Endothelial cell of umbilical vein (primary cell): ENCODE measurements at regions not wholly inside any gene's neighbourhood (a gene's known extent, or its start where the extent isn't known, plus 50 kb on each side); places are given as distances from the start of the nearest gene placed in this dataset.

Source experiments
- BruUV-seq: library from RNA; stranded (reverse); fragments of 400-500 nt; replicated peaks from 2 replicates; lab custom pipeline; 2021; lab: Mats Ljungman, UMichigan
- CTCF ChIA-PET: fragments of 300-600, 350-600 bp; sonication (Branson Sonifier 250); formaldehyde crosslinking; loops from one replicate; lab custom pipeline; 2021; ENCODE audit warnings: antibody characterized with exemption, inconsistent platforms; lab: Charles Lee
- POLR2A ChIA-PET: fragments of 300-600, 350-600 bp; sonication (Branson Sonifier 250); formaldehyde crosslinking; loops from one replicate; lab custom pipeline; 2021; ENCODE audit warnings: antibody characterized with exemption, inconsistent platforms; lab: Charles Lee
- DNase-seq: peaks from one replicate; pipeline ENCODE4 v3.0.0-alpha.2; 2011; ENCODE audit warnings: low read depth, low spot score
- FAIRE-seq: peaks from 2 replicates; lab custom pipeline; 2011; peaks lifted over from hg19 to GRCh38; lab: Jason Lieb, UNC
- H2AFZ ChIP-seq: 2 replicates; pipeline ENCODE4 v1.6.0; 2012; ENCODE audit warnings: low read depth, low read length, control low read depth, inconsistent platforms
- H3K27ac ChIP-seq: 2 replicates; pipeline ENCODE4 v1.5.1; 2011; ENCODE audit warnings: low read depth, mild to moderate bottlenecking, control low read depth, low read length, moderate library complexity; ENCODE audit not compliant: insufficient read depth
- H3K27me3 ChIP-seq, 2 experiments: 2 replicates each; pipeline versions ENCODE4 v1.6.0 to v1.6.1; 2011; ENCODE audit warnings: low read length in 2 of 2, mixed read lengths in 1 of 2; ENCODE audit not compliant: control insufficient read depth in 2 of 2, insufficient read depth in 2 of 2
- H3K36me3 ChIP-seq, 2 experiments: 2 replicates in 1 of 2; 3 replicates in 1 of 2; pipeline ENCODE4 v1.5.1; 2011; ENCODE audit warnings: low read length in 2 of 2, mild to moderate bottlenecking in 1 of 2, moderate library complexity in 1 of 2; ENCODE audit not compliant: control insufficient read depth in 2 of 2, insufficient read depth in 2 of 2; ENCODE audit errors: extremely low read depth in 1 of 2
- H3K4me1 ChIP-seq: 3 replicates; pipeline ENCODE4 v1.5.1; 2011; ENCODE audit warnings: mild to moderate bottlenecking, low read length; ENCODE audit not compliant: control insufficient read depth, insufficient read depth; ENCODE audit errors: extremely low read depth
- H3K4me2 ChIP-seq: 2 replicates; pipeline ENCODE4 v1.6.1; 2011; ENCODE audit warnings: low read length, control low read depth, mixed read lengths; ENCODE audit not compliant: insufficient read depth
- H3K4me3 ChIP-seq, 3 experiments: fragments of 200-600 bp in 1 of 3; sonication (generic), shearing (Covaris generic) in 1 of 3; replicated peaks in 1 of 3; 2 replicates each; pipeline ENCODE4 v1.5.1; 2011 to 2016; ENCODE audit warnings: control low read depth in 3 of 3, low read length in 3 of 3, mild to moderate bottlenecking in 2 of 3, inconsistent platforms in 1 of 3, low read depth in 1 of 3, moderate library complexity in 1 of 3; ENCODE audit not compliant: insufficient read depth in 1 of 3
- H3K79me2 ChIP-seq: 2 replicates; pipeline ENCODE4 v1.6.0; 2012; ENCODE audit warnings: low read length, inconsistent platforms; ENCODE audit not compliant: control insufficient read depth, insufficient read depth
- H3K9ac ChIP-seq: replicated peaks from 2 replicates; pipeline ENCODE3; 2011; ENCODE audit warnings: low read length, control low read depth; ENCODE audit not compliant: insufficient read depth; ENCODE audit errors: extremely low read depth
- H3K9me1 ChIP-seq: replicated peaks from 3 replicates; pipeline ENCODE4 v1.6.0; 2011; ENCODE audit warnings: mild to moderate bottlenecking, low read length; ENCODE audit not compliant: control insufficient read depth, insufficient read depth; ENCODE audit errors: extremely low read depth
- H3K9me3 ChIP-seq: replicated peaks from 2 replicates; pipeline ENCODE4 v1.5.1; 2012; ENCODE audit warnings: low read length, inconsistent platforms; ENCODE audit not compliant: control insufficient read depth, insufficient read depth
- H4K20me1 ChIP-seq: replicated peaks from 2 replicates; pipeline ENCODE3; 2011; ENCODE audit warnings: mild to moderate bottlenecking, low read length; ENCODE audit not compliant: control insufficient read depth, insufficient read depth; ENCODE audit errors: extremely low read depth
- CTCF ChIP-seq, 2 donors: IDR thresholded peaks; 1 replicate in 1 of 2; 2 replicates in 1 of 2; pipeline ENCODE4 v1.5.1; 2011; ENCODE audit warnings: low read length in 2 of 2, mild to moderate bottlenecking in 2 of 2, moderate library complexity in 2 of 2, control low read depth in 1 of 2, inconsistent platforms in 1 of 2, low read depth in 1 of 2; ENCODE audit not compliant: insufficient read depth in 1 of 2; ENCODE audit errors: extremely low read depth in 1 of 2
- EZH2 ChIP-seq: IDR thresholded peaks from 2 replicates; pipeline ENCODE4 v1.6.1; 2012; ENCODE audit warnings: borderline replicate concordance, low read depth, mild to moderate bottlenecking, moderate library complexity, low read length, inconsistent platforms; ENCODE audit not compliant: severe bottlenecking
- FOS ChIP-seq: IDR thresholded peaks from 2 replicates; pipeline ENCODE4 v1.6.1; 2011; ENCODE audit warnings: mild to moderate bottlenecking, low read length, moderate library complexity, borderline replicate concordance; ENCODE audit not compliant: insufficient read depth
- JUN ChIP-seq: IDR thresholded peaks from 2 replicates; pipeline ENCODE4 v1.6.1; 2011; ENCODE audit warnings: borderline replicate concordance, low read depth; ENCODE audit not compliant: insufficient read length, insufficient read depth
- MAX ChIP-seq: IDR thresholded peaks from 2 replicates; pipeline ENCODE4 v1.6.1; 2011; ENCODE audit not compliant: insufficient read depth, insufficient read length
- MYC ChIP-seq: IDR thresholded peaks from one replicate; pipeline ENCODE4 v1.6.1; 2011; ENCODE audit warnings: mild to moderate bottlenecking, low read depth, low read length
- POLR2AphosphoS5 ChIP-seq: IDR thresholded peaks from 2 replicates; pipeline ENCODE4 v1.6.1; 2012; ENCODE audit warnings: low read depth, mild to moderate bottlenecking, control low read depth, low read length, moderate library complexity; ENCODE audit not compliant: insufficient read depth
- dilution Hi-C: fragments of 300-500 bp; cut with MboI; formaldehyde crosslinking; loops from one replicate; pipeline ENCODE4 v1.15.0; 2019; ENCODE audit warnings: low sequenced_read_pairs; ENCODE audit not compliant: extremely low pct_ligation_motif_present
- intact Hi-C: fragments of 100-400 bp; cut with micrococcal nuclease; formaldehyde crosslinking; loops from one replicate; pipeline ENCODE4 v1.10.0; 2022

DNA sequence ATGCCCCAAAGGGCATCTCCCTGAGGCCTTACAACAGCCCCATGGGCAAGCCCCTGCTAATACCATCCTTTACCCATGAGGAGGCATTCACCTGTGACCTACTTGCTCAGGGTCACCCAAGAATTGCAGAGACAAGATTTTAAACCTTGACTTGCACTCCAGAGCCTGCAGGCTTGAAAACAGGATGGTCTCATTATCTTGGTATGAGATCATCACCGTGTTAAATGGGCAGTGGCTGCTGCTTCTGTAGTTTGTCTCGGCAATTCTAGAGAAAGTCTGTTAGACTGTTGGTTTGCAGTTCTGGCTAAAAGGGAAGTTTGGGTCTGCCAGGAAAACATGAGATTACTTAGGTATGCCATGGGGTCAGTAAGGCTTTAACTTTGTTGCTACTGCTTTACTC, 698.9 kb downstream of the GALR1 start:
- H3K36me3 ChIP-seq: no peaks in the 10 kb centered on the region
- DNase-seq (no peak), FAIRE-seq (no peak)
- H3K27ac ChIP-seq: no peak overlapping the region
- CTCF ChIA-PET: no interaction called here
- peaks cover 4% of the 10 kb centered on the region for H3K9me3 ChIP-seq
- no peaks in the 10 kb centered on the region for H3K27me3 ChIP-seq
- no peaks in the 10 kb centered on the region for H3K79me2 ChIP-seq
- dilution Hi-C loops (no loop called here), intact Hi-C loops (no loop called here)
- BruUV-seq: no TSS peak
- no peak overlapping the region for H3K4me3 ChIP-seq
- no peaks in the 10 kb centered on the region for H3K4me1 ChIP-seq
- POLR2A ChIA-PET: no interaction called here
- H4K20me1 ChIP-seq: no peaks in the 10 kb centered on the region
- TF ChIP-seq POLR2AphosphoS5 (no peak), MYC (no peak)
- H3K9ac ChIP-seq: no peak overlapping the region
- no peak overlapping the region for H3K4me2 ChIP-seq
- no peaks in the 10 kb centered on the region for H3K9me1 ChIP-seq
- H2AFZ ChIP-seq: no peak overlapping the region

GRCh38 chr18:77949355-77949973, 699.8 kb downstream of the GALR1 start:
- no TSS peak for BruUV-seq
- H3K9me1 ChIP-seq: no peaks in the 10 kb centered on the region
- peaks cover 4% of the 10 kb centered on the region for H3K9me3 ChIP-seq
- no peaks in the 10 kb centered on the region for H4K20me1 ChIP-seq
- FAIRE-seq (no peak), DNase-seq (no peak)
- dilution Hi-C loops (no loop called here), intact Hi-C loops (no loop called here)
- no peaks in the 10 kb centered on the region for H3K4me1 ChIP-seq
- no peak overlapping the region for H3K9ac ChIP-seq
- H3K27me3 ChIP-seq: no peaks in the 10 kb centered on the region
- no peak overlapping the region for H3K4me3 ChIP-seq
- no peak overlapping the region for H3K4me2 ChIP-seq
- CTCF ChIA-PET: no interaction called here
- TF ChIP-seq EZH2 (no peak), MYC (no peak), JUN (no peak), CTCF (IDR thresholded peaks at IDR 0.05; ENCODE audit: extremely low read depth in 1 of 2, insufficient read depth in 1 of 2, low read depth in 1 of 2, low read length in 2 of 2) (no peak), FOS (no peak), MAX (no peak)
- POLR2A ChIA-PET: no interaction called here
- H3K36me3 ChIP-seq: no peaks in the 10 kb centered on the region
- H3K79me2 ChIP-seq: no peaks in the 10 kb centered on the region
- H2AFZ ChIP-seq: no peak overlapping the region
- H3K27ac ChIP-seq: no peak overlapping the region
